Neural cell (in vitro differentiated cells): ENCODE measurements at regions not wholly inside any gene's neighbourhood (a gene's known extent, or its start where the extent isn't known, plus 50 kb on each side); places are given as distances from the start of the nearest gene placed in this dataset.

ENCODE experiments used
- H2AFZ ChIP-seq: fragments of 200-600, 300-800 bp; sonication (generic), shearing (Covaris generic); 2 replicates; pipeline ENCODE4 v1.6.0; 2014; ENCODE audit warnings: low read depth, mild to moderate bottlenecking, antibody characterized with exemption, low read length, moderate library complexity
- H3F3A ChIP-seq: fragments of 200-600 bp; shearing (Covaris generic); 2 replicates; pipeline ENCODE4 v1.6.1; 2016; ENCODE audit warnings: mild to moderate bottlenecking, moderate library complexity, mixed read lengths, antibody characterized with exemption, low read length; ENCODE audit not compliant: insufficient read depth, poor library complexity, severe bottlenecking
- H3K27ac ChIP-seq: fragments of 200-600, 300-800 bp; sonication (generic), shearing (Covaris generic); 2 replicates; pipeline ENCODE4 v1.5.1; 2014; ENCODE audit warnings: mild to moderate bottlenecking, low read length, moderate library complexity
- H3K27me3 ChIP-seq: fragments of 300-800, 200-600 bp; sonication (generic), shearing (Covaris generic); 2 replicates; pipeline ENCODE4 v1.6.0; 2014; ENCODE audit warnings: mild to moderate bottlenecking, low read depth, low read length, moderate library complexity; ENCODE audit not compliant: insufficient read depth
- H3K36me3 ChIP-seq: fragments of 300-800, 200-600 bp; sonication (generic), shearing (Covaris generic); 2 replicates; pipeline ENCODE4 v1.5.1; 2014; ENCODE audit warnings: mild to moderate bottlenecking, antibody characterized with exemption, low read length, moderate library complexity; ENCODE audit not compliant: insufficient read depth
- H3K4me2 ChIP-seq: fragments of 300-800, 200-600 bp; sonication (generic), shearing (Covaris generic); 2 replicates; pipeline ENCODE4 v1.6.0; 2014; ENCODE audit warnings: mild to moderate bottlenecking, low read length
- H3K4me3 ChIP-seq: fragments of 300-800, 200-600 bp; sonication (generic), shearing (Covaris generic); 2 replicates; pipeline ENCODE4 v1.5.1; 2014; ENCODE audit warnings: mild to moderate bottlenecking, low read length, moderate library complexity
- H3K79me2 ChIP-seq: fragments of 200-600 bp; shearing (Covaris generic); replicated peaks from 2 replicates; pipeline ENCODE4 v1.6.0; 2014; ENCODE audit warnings: mild to moderate bottlenecking, low read length, moderate library complexity; ENCODE audit not compliant: insufficient read depth
- H3K9ac ChIP-seq: fragments of 300-800, 200-600 bp; sonication (generic), shearing (Covaris generic); 2 replicates; pipeline ENCODE4 v1.6.1; 2016; ENCODE audit warnings: mild to moderate bottlenecking, low read length, mixed read lengths
- H3K9me2 ChIP-seq: fragments of 200-600 bp; shearing (Covaris generic); 2 replicates; pipeline ENCODE4 v1.6.1; 2016; ENCODE audit warnings: mild to moderate bottlenecking, low read length, mixed read lengths; ENCODE audit not compliant: insufficient read depth
- H3K9me3 ChIP-seq: fragments of 200-600, 300-800 bp; sonication (generic), shearing (Covaris generic); 2 replicates; pipeline ENCODE4 v1.6.1; 2016; ENCODE audit warnings: mild to moderate bottlenecking, mixed run types, low read length, moderate library complexity, mixed read lengths
- H4K20me1 ChIP-seq: fragments of 200-600 bp; shearing (Covaris generic); 2 replicates; pipeline ENCODE4 v1.6.1; 2016; ENCODE audit warnings: mild to moderate bottlenecking, mixed run types; ENCODE audit not compliant: insufficient read depth
- CTCF ChIP-seq: fragments of 450-650 bp; IDR thresholded peaks from 2 replicates; pipeline ENCODE4 v1.5.1; 2014; ENCODE audit warnings: antibody characterized with exemption, mild to moderate bottlenecking, moderate library complexity; ENCODE audit not compliant: poor library complexity, severe bottlenecking
- EP300 ChIP-seq: fragments of 450-650 bp; conservative IDR thresholded peaks from 2 replicates; pipeline ENCODE4 v1.6.1; 2014; ENCODE audit warnings: antibody characterized with exemption, mild to moderate bottlenecking, moderate library complexity; ENCODE audit not compliant: poor library complexity, severe bottlenecking
- EZH2 ChIP-seq: fragments of 200-600, 300-800 bp; shearing (Covaris generic), sonication (generic); IDR thresholded peaks from 2 replicates; pipeline ENCODE4 v1.6.1; 2014; ENCODE audit warnings: antibody characterized with exemption, low read length, borderline replicate concordance, mild to moderate bottlenecking; ENCODE audit not compliant: insufficient read depth, poor library complexity, severe bottlenecking
- MXI1 ChIP-seq: fragments of 450-650 bp; conservative IDR thresholded peaks from 2 replicates; pipeline ENCODE4 v1.6.1; 2014; ENCODE audit warnings: antibody characterized with exemption, mild to moderate bottlenecking; ENCODE audit not compliant: poor library complexity, severe bottlenecking
- POLR2AphosphoS5 ChIP-seq: IDR thresholded peaks from 2 replicates; pipeline ENCODE4 v1.6.1; 2012
- RAD21 ChIP-seq: fragments of 450-650 bp; conservative IDR thresholded peaks from 2 replicates; pipeline ENCODE4 v1.6.1; 2014; ENCODE audit warnings: antibody characterized with exemption, mild to moderate bottlenecking, moderate library complexity
- REST ChIP-seq: IDR thresholded peaks from 2 replicates; pipeline ENCODE4 v1.6.1; 2012; ENCODE audit warnings: borderline replicate concordance
- SMC3 ChIP-seq: fragments of 450-650 bp; conservative IDR thresholded peaks from 2 replicates; pipeline ENCODE4 v1.6.1; 2014; ENCODE audit warnings: antibody characterized with exemption, mild to moderate bottlenecking, moderate library complexity; ENCODE audit not compliant: poor library complexity
- TAF1 ChIP-seq: IDR thresholded peaks from 2 replicates; pipeline ENCODE4 v1.6.1; 2012; ENCODE audit warnings: low read depth

GRCh38 chr22:48868554-48868953 is 959.1 kb downstream of the BRD1 start:
- no peak for TF ChIP-seq REST
- no peak for TF ChIP-seq EZH2
- no peak for TF ChIP-seq CTCF
- TF ChIP-seq SMC3 = no peak
- TF ChIP-seq EP300 = no peak
- TF ChIP-seq MXI1 = no peak
- TF ChIP-seq POLR2AphosphoS5 = no peak
- no peak for TF ChIP-seq TAF1
- TF ChIP-seq RAD21 = no peak
- Histone ChIP-seq H3K9me2 (no peaks in the 10 kb centered on the region), H3K9ac (no peak overlapping the region), H3K4me3 (no peak overlapping the region), H4K20me1 (no peaks in the 10 kb centered on the region), H2AFZ (no peak overlapping the region), H3K27ac (no peak overlapping the region), H3K4me2 (no peak overlapping the region), H3F3A (no peaks in the 10 kb centered on the region), H3K36me3 (no peaks in the 10 kb centered on the region), H3K79me2 (no peaks in the 10 kb centered on the region), H3K27me3 (no peaks in the 10 kb centered on the region), H3K9me3 (no peaks in the 10 kb centered on the region)

GRCh38 chr22:48867891-48868290 is 959.8 kb downstream of the BRD1 start:
- Histone ChIP-seq H3F3A (no peaks in the 10 kb centered on the region), H2AFZ (no peak overlapping the region), H3K9me2 (no peaks in the 10 kb centered on the region), H3K36me3 (no peaks in the 10 kb centered on the region), H4K20me1 (no peaks in the 10 kb centered on the region), H3K79me2 (no peaks in the 10 kb centered on the region), H3K4me3 (no peak overlapping the region), H3K9me3 (no peaks in the 10 kb centered on the region), H3K27ac (no peak overlapping the region), H3K27me3 (no peaks in the 10 kb centered on the region), H3K9ac (no peak overlapping the region), H3K4me2 (no peak overlapping the region)
- TF ChIP-seq TAF1 = no peak
